WI38 (cell line): ENCODE measurements at regions not wholly inside any gene's neighbourhood (a gene's known extent, or its start where the extent isn't known, plus 50 kb on each side); places are given as distances from the start of the nearest gene placed in this dataset.

Source experiments
- H3K4me3 ChIP-seq: 2 replicates; pipeline ENCODE4 v1.5.1; 2011; ENCODE audit warnings: low read depth, mild to moderate bottlenecking, control low read depth, low read length
- CTCF ChIP-seq: IDR thresholded peaks from 2 replicates; pipeline ENCODE4 v1.5.1; 2012; ENCODE audit warnings: low read depth, mild to moderate bottlenecking, control low read depth, low read length

GRCh38 chr21:26403321-26403720 is 169.8 kb downstream of the CYYR1 start:
- H3K4me3 ChIP-seq, result no peak overlapping the region
- no peak for TF ChIP-seq CTCF

DNA sequence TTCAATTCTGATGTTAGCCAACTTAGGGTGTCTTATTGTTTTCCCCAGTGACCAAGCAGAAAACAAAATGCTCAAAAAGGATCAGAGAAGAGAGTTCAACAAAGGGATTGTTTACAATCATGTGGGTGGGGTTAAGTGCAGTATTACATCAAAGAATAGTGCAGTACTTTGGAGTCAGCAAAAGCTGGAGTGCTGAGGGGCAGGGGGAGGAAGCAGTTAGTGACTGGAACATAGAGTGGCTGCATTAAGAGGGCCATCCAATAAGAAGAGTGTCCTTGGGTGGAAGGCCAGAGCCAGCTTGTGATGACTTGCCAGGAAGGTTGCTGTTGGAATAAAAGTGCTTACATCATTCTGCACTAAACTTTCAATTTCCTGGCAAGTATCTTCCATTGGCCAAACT is 175.5 kb downstream of the CYYR1 start:
- H3K4me3 ChIP-seq, result no peak overlapping the region
- no peak for TF ChIP-seq CTCF

GRCh38 chr21:26394341-26394740 is 178.7 kb downstream of the CYYR1 start:
- TF ChIP-seq CTCF, result no peak
- no peak overlapping the region for H3K4me3 ChIP-seq

DNA sequence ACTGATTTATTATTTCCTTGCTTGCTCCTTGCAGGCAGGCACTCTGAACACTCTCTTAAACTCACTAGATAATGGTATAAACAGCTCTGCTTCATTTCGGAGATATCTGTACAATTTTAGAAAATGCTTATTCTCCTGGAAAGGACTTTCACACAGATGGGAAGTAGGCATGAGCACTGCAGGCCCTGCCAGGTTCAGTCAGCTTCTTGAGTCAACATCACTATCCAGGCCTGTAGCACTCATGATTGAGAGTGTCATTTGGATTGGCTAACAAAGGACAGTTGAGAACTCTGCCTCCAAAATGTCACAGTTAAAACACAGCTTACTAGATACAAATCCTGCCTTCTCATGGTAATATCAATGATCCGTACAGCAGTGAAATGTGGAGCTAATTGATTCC is 181.9 kb downstream of the CYYR1 start:
- no peak overlapping the region for H3K4me3 ChIP-seq
- TF ChIP-seq CTCF, result no peak

DNA sequence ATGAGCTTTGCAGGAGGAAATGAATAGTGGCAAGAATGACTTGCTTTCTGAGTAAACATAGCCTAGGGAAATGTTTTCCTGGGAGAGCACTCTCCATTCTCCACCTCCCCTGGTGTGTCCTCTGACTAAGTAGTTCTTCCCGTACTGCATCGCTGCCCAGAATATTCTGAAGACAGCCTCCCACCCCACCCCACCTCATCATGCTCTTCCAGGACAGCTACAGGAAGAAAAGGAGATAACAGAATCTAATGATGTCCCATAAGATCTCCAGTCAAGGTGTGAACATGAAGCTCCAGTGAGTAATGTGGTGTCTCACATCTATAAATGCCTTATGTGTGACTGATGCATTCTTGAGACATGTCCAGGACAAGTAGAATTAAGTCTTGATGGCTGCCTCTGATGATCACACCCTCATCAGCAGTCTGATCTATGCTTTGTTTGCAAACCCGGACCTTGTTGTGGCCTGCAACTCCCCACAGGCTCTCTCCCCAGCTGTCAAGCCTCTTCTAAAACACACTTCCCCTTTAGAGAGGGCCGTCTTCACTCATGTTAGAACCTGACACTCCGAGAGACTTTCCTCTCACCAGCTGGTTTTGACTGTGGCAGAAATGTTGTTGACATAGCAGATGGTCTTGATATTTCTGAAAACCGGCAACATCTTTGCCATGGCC is 183.0 kb downstream of the CYYR1 start:
- no peak for TF ChIP-seq CTCF

GRCh38 chr21:26388731-26389231 is 184.3 kb downstream of the CYYR1 start:
- no peak for TF ChIP-seq CTCF
- H3K4me3 ChIP-seq, result no peak overlapping the region

More for the DNA sequence above, 183.0 kb downstream of the CYYR1 start:
- no peak overlapping the region for H3K4me3 ChIP-seq

DNA sequence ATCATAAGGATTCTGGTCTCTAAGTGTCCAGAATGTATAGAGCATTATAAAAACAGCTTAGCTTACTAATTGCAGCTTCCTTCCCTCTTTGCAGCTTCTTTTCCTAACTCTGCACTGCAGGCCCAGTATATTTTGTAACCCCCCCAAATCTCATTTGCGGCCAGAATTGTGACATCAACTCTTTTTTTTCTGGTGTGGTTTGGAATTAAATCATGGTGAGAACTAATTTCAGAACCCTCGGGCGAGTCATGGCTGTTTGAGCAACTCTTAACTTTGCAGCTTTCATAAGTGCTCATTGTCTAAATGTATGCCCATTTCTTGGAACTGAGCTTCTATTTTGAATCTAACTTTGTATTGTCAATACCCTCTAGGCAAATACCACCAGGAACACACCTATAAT is 187.4 kb downstream of the CYYR1 start:
- TF ChIP-seq CTCF, result no peak
- no peak overlapping the region for H3K4me3 ChIP-seq
